ENCODE measurements at regions not wholly inside any gene's neighbourhood (a gene's known extent, or its start where the extent isn't known, plus 50 kb on each side); places are given as distances from the start of the nearest gene placed in this dataset.
"Not testable (repeated sequence)": the region's sequence is repeated elsewhere in the genome, so short reads cannot be mapped to it uniquely, and the experiment has no call there.

DNA sequence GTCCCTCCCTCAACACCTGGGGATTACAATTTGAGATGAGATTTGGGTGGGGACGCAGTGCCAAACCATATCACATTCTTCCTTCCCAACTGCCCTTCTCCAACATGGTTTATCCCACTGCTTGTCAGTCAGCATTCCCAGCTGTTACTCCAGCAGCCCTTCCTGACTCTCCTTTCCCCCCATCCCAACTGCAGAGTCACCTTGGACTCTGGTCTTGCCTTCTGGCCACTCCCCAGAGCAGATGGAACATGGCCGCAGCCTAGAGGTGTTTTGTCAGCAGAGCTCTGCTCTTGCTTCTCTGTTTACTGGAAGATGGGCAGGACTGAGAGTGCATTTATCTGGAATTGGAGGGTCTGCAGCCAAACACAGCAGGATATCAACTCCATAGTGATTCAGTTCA, 51.2 kb upstream of the MEX3C start:
- no peak for DNase-seq

DNA sequence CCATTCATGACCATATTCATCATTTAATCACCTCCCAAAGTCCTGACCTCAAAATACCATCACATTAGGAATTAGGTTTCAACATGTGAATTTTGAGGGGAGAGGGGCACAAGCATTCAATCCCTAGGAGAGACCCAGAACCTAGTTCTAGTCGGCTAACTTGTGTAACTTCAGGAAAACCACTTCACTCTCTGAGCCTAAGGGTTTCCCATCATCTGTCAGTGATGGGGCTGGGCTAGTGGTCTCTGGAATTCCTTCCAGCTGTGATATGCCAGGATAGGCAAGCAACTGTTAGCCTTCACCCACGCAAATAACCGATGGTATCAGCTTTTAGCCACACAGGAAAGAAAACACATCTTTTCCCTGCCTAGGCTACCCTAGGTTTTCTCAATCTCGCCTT, 52.5 kb upstream of the MEX3C start:
- no peak for DNase-seq

DNA sequence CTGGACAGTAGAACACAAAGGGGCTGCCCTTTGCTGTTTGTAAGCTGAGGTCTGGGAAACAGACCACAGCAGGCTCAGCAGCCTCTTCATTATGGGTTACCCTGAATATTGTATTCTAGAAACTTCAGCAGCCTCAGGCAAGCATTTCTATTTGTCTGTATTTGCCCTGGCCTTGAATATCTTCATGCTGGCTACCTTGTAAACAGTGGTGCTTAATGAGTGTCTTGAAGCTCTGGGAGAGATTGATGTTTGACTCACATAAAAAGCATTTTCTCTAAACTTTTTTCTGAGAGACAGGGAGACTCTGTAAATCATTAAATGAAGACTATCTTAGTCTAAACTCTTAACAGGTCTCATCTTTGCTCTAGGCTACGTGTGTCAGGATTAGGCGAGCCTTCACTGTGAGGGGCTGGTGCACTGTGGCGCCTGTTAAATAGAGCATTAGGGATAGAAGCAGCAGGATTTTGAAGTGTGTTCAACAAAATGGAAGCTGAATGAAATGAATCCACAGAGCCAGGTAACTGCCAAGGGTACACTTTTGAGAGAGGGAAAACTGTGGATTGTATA, 53.1 kb upstream of the MEX3C start:
- no peak for DNase-seq

DNA sequence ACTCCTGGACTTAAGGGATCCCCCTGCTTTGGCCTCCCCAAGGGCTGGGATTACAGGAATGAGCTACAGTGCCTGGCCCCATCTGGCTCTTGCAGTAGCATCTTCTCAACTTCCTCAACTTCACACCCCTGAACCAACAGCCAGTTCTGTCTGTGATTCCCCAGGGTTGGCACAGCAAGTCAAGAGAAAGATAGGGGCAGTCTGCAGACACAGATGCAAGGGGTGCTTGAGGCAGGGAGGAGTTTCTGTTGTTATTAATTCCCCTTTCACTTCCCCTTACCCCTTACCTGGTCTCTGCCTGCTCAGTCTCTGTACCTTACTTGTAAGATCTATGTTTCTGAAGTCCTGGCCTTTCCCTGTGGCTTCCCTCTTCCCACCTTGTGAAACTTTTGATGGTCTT, 54.1 kb upstream of the MEX3C start:
- no peak for DNase-seq

DNA sequence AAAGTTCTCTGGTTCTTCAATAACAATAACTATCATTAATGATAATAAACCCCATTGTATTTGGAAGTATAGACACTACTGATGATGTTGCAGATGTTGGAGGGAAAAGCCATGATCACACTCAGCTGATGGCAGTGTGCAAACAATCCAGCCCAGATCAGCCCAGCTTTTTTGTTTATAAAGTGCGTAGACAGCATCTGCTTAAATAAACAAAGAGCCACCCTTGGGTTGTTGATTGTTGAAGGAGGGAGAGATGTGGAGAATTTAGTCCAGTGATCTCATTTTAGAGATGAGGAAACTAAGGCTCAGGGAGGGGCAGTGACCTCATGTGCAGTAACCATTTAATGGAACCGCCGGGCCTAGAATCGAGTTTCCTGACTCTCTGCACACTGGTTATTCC, 56.0 kb upstream of the MEX3C start:
- DNase-seq, result no peak

DNA sequence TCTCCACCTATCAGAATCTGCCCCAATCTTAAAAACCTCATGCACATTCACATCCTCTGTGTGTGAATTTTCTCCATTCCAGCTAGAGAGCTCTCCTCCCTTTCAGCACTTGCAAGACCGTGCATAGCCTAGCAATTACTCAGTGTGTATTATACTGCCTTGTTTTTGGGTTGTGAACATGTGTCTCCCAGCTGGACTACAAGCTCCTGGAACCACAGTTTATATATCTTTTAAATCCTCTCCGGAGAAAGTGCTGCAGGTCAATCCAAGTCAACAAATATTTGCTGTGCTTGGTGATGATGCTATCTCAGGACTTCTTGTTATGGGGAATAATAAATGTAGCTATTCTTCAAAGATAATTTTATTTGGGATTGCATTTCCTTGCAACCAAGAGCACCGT, 58.2 kb upstream of the MEX3C start:
- peak; percentile 7 for DNase-seq

DNA sequence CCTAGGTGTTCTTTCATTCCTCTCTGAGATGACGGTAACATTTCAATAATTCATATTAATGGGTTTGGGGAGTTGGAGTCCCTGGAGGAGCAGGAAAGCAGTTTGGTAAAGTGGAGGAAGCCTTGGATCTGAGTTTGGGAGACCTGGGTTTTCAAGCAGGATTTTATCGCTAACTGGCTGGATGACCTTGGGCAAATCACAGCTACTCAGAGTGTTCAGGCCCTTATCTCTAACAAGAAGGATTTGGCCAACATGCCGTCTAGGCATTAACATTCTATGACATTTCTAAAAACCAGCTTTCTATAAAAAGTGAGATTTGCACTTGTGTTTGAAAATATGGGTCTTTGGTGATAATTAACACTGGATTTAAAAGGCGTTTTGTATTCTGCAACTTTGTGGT, 59.7 kb upstream of the MEX3C start:
- no peak for DNase-seq

DNA sequence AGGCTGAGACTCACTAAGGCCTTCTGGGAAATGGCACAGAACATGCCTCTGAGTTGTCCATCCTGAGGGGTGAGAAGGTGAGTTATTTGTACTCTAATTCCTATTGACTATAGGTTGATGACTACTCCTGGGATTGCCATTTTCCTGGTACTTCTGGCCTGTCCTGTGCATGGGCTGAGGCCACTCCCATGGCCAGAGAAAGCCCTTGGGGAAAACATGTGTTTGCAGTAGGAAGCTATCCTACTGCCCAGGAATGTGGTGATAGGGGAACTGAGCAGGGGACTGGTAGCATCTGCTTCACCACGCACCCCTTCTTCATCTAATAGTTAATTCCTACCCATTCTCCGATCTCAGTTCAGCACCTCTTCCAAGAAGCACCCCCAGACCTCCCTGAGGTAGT, 62.6 kb upstream of the MEX3C start:
- DNase-seq, result no peak

DNA sequence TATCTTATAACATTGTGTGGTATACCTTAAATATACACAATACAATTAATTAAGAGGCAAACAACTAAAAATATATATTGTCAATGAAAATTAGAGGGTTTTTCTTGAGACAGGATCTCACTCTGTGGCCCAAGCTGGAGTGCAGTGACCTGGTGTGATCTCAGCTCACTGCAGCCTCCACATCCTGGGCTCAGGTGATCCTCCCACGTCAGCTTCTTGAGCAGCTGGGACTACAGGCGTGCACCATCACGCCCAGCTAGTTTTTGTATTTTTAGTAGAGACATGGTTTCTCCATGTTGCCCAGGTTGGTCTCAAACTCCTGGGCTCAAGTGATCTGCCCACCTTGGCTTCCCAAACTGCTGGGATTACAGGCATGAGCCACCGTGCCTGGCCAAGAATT, 68.6 kb upstream of the MEX3C start:
- DNase-seq, result not testable (repeated sequence)

DNA sequence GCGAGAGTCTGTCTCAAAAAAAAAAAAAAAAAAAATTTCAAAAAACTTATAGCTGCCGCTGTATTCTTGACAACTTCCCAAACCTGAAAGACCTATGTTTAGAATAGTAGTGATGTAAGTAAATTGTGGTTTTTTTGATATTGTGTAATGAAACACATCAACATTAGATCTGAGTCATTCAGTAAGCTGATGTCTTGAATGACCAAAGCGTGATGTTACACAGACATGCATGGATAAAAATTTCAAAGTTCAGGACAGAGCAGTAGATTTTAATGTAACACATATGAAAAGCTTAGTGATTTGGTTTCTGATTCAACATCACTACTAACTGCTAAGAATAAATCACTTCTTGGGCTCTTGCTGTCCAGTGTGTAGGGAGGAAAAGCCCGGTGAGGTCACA, 69.3 kb upstream of the MEX3C start:
- no peak for DNase-seq

DNA sequence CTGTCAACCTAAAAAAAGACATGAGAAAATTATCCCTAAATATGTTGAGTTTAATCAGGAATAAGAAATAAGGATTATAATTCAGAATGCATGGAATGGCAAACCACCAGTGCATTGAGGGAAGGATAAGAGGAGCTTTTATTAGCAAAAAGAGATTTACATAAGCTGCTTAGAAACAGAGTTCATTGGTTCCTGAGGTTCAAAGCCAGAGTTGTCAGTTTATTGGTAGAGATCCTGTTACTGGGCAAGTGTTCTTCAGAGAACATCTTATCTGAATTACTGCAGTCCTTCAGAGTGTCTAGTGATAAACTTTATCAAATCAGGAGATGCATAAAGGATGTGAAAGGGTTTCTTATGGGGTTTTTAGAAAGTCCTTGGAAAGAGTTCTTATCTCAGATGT, 76.0 kb upstream of the MEX3C start:
- no peak for DNase-seq

DNA sequence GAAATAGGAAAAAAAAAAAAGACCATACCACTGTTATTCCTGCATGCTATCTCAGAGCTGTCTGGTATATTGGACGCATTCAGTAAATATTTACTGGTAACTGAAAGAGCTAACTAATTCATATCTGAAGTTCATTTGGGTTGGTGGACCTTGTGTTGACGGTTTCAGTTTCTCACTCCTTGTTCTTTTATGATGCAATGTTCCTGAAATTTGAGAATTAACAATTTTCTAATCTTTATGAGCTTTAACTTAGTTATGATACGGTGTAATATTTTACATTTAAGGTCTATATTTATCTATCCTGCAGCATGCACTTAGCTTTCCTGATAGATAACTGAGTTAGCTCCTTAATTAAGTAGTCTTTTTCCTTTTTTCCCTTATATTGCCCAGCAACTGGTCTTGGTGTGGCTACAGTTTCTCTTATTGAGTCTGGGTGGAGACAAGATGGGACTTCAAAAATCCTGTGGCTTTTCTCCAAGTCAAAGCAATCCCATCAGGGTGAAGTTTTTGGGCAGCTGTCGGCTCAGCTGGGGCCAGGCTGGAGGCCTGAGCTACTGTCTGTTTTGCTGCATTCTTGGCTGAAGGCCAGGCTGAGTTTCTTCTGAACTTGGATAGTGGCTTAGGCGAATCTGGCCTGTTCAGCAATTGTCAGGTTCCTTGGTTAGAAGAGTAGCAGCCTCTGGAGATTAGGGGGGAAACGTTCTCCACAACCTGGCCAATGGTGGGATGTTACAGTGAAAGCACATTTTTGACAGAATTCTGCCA, 78.4 kb upstream of the MEX3C start:
- peak; percentile 6 for DNase-seq

DNA sequence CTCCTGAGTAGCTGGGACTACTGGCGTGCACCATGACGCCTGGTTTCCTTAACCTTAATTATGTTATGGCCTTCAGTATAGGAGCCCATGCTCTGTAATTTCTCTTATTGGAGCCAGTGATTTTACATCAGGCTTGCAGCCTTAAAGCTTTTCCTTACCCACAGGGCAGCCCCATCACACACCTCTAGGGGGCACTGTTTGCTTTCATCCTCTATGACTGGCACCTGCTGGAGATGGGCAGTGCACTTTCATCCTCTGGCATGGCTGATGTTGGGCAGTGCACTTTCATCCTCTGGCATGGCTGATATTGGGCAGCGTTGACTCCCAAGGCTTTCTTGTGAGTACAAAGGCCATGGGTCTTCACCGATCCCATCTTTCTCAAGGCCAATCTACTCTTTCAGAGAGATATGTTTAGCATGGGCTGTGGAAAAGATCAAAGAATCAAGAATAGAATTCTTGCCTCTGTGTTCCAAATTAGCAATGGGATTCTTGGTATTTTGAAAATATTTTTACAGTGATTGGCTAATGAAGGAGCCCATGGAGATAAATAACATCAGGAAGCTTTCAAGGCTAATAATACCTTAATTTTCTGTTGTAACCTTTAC, 80.7 kb upstream of the MEX3C start:
- DNase-seq, result no peak

DNA sequence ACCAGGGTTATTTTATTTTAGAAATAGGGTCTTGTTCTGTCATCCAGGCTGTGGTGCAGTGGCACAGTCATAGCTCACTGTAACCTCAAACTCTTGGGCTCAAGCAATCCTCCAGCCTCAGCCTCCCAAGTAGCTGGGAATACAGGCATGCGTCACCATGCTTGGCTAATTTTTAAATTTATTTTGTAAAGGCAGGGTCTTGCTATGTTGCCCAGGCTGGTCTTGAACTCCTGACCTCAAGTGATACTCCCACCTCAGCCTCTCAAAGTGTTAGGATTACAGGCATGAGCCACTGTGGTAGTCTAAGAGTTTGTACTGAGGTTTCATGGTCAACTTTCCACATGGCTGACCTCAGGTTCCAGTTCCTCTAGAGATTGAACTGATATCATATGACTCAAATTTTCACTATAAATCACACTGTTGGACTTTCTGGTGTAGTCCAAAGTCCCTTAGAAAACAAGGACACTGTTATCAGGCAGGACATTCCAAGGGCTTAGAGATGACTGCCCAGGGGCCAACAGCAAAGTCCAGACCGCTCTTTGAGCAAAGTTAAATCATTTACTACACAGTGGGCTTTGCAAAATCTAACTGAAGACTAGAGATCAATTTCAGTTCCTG, 82.0 kb upstream of the MEX3C start:
- DNase-seq, result no peak

DNA sequence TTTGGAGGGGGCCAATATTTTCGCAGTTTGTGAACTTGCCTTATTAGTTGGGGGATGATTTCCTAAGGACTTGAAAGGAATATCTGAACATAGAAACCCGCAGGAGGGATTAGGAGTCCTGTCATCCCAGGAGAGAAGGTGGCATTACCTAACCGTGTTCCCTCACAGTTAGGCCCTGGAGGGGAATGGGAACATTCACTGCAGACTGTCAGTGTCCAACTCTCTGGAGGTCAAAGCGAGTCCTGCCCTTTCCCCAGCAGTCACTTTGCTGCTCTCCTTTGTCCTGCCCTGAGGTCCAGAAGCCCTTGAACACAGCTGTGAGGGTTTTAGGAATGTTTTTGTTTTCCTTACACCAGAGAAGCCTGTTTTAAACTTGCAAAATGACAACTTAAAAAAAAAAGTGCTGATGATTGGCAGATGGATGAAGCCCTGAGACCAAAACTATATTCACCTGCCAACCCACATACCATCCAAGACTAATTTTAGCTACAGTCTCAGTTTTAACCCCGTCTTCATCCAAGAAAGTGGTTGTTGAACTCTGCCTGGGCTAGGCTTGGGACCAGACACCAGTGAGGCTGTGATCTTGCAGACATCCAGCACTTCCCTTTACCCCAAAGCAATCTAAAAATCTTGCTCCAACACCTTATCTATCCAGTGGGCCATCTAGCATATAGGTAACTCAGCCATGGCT, 90.5 kb upstream of the MEX3C start:
- DNase-seq, result no peak

DNA sequence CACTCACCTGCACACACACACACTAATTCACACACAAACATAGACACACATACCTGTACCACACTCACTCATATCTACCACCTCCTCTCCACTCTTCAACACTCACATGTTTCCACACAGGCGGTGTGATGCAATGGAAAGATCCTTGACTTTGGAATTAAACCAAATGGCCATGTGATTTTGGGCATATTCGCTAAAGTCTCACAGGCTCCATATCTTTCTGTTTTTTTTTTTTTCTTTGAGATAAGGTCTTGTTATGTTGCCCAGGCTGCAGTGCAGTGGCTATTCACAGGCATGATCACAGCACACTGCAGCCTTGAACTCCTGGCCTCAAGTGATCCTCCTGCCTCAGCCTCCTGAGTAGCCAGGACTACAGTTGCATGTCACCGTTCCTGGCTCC, 91.1 kb upstream of the MEX3C start:
- no peak for DNase-seq

DNA sequence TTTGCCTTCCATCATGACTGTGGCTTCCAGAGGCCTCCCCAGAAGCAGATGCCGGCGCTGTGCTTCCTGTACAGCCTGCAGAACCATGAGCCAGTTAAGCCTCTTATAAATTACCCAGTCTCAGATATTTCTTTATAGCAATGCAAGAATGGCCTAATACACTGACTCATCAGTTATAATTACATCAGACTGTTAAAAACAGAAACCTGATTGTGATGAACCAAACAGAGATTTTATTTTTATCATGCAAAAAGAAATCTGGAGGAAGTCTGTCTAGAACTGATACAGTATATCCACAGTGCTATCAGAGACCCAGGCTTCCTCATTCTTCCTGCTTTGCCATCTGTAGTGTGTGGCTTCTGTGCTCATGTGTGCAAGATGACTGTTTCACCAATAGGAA, 93.4 kb upstream of the MEX3C start:
- no peak for DNase-seq

DNA sequence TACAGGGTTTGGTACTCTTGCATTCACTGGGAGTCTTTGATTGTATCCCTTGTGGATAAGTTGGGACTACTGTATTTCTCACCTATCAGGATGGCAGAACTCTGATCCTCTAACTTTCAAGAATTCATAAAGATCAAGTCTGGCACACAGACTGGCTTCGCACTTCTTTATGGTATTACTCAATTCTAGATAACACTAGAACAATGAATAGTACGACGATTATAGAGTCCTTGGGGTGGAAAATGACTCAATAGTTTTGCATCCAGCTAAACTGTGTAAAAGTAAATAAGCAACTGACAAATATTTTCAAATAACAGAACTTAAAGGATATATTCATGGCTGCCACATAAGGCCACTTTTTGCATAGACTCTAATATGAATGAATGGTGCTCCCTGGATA, 103.4 kb upstream of the MEX3C start:
- DNase-seq, result no peak

DNA sequence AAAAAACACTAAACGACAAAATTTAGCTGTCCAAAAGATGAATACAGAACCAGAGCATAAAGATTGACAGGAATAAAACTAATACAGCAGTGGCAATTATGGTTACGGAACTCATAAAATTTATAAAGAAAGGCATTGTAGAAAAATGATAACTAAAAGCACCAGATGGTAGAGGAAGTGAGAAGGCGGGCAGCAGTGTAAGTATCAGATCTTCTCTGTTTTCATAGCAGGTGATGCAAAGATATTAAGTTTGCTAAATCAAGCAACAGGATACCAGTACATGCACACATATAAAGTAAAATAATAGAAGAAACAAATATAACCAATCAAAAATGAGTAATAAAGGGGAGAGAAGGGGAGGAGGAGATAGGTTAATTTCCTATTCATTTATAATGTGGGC, 103.9 kb upstream of the MEX3C start:
- no peak for DNase-seq

DNA sequence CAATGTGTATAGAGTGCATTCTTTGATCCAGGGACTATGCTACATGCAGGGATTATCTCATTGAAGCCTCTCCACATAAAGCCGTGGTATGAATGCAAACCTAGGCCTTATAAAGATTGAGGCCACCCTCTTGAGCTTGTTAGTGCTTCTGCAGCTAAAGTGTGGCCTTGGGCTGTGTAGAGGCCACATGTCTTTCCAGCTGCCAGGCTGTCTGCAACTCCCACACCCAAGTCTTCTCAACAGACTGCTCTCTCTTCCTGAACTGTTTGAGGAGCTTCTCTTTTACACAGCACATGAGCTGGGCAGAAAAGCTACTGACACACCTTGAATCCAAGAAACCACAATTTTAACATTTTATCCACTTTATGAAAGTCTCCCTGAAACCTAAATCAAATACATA, 119.2 kb upstream of the MEX3C start:
- DNase-seq, result no peak

DNA sequence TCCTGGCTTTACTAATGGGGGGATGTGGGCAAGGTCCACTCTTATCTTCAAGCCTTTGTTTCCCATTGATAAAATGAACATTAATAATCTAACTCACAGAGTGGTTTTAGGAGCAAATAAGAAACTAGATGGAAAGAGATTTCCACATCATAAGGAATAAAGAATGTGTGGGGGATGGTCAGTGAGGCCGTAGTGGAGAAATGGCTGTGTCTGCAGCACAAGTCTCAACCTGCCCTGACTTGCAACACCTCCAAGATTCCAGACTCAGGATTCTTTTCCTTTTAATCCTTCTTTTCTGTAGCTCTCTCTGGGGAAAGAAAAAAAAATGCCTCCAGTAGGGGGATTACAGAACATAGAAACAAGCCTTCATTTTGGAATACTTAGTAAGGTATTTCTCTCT, 124.2 kb upstream of the MEX3C start:
- no peak for DNase-seq

DNA sequence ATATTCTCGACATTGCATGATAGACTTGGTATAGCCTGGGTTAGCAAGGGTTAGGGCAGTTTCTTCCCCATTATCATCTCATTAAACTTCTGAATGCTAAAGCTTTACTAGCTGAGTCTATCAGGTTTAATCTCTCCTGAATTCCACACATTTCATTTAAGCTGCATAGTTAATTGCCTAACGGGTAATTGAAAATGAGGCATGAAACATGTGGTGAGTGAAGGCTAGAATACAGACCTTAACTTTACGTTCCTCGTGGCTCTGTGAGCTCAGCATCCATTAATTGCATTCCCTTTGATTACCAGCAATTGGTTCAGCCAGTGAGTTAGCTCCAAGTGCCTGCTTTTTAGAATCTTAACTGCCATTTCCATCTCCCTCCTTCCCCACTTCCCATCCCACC, 126.5 kb upstream of the MEX3C start:
- DNase-seq, result no peak

DNA sequence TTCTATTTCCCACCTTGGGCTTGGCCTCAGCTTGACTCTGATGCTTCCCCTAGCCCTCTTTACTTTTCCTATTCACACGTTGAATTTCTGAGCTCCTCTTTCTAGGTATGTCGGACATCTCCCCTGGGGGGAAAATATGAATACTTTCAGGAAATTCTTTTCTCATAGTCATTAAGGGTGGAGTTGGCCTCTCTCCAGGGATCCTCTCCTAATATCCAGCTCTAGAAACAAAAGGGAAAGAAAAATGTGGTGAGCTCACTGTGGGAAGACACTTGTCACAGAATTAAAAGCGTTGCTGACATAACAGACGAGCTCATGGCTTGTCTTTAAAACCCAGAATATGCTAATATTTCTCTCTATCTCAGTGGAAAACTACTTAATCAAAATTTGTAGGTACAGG, 132.7 kb upstream of the MEX3C start:
- DNase-seq, result no peak

All from skin of body (tissue), 1 donor.